ENCODE measurements at regions not wholly inside any gene's neighbourhood (a gene's known extent, or its start where the extent isn't known, plus 50 kb on each side); places are given as distances from the start of the nearest gene placed in this dataset.

DNA sequence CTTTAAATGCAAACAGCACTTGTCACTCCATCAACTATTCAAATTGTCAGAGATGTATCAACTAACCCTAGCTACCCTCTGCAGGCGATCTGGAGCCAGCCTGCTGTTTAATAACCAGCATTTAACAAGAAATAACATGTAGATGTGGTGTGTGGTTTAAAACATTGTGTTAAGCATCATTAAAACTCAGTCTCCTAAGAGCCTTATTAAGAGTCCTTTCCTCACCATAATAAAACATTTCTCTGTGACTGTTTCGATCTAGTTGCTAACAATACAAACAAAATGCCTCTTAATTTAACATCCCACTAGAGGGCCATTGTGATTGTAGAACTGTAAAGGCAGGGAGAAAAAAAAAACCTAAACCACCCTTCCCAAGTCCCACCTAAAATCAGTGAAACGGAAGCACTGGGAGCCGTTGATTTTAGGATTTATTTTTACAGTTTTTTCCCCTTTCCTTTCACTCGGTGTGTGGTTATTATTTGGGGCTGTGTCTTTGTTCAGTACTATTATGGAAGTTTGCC lies 708.6 kb downstream of the C4orf33 start:
- TF ChIP-seq, protein P1, sequence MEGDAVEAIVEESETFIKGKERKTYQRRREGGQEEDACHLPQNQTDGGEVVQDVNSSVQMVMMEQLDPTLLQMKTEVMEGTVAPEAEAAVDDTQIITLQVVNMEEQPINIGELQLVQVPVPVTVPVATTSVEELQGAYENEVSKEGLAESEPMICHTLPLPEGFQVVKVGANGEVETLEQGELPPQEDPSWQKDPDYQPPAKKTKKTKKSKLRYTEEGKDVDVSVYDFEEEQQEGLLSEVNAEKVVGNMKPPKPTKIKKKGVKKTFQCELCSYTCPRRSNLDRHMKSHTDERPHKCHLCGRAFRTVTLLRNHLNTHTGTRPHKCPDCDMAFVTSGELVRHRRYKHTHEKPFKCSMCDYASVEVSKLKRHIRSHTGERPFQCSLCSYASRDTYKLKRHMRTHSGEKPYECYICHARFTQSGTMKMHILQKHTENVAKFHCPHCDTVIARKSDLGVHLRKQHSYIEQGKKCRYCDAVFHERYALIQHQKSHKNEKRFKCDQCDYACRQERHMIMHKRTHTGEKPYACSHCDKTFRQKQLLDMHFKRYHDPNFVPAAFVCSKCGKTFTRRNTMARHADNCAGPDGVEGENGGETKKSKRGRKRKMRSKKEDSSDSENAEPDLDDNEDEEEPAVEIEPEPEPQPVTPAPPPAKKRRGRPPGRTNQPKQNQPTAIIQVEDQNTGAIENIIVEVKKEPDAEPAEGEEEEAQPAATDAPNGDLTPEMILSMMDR (conservative IDR thresholded peaks at IDR 0.05 in 1 of 2, IDR thresholded peaks at IDR 0.05 in 1 of 2; ENCODE audit: low read depth in 1 of 2, low read length in 2 of 2), result no peak
- no peak for TF ChIP-seq EZH2 (IDR thresholded peaks at IDR 0.05; ENCODE audit: low read length, missing control alignments)
- no peaks in the 10 kb centered on the region for H3K79me2 ChIP-seq (ENCODE audit: control insufficient read depth, insufficient read depth, low read length)
- H2AFZ ChIP-seq (ENCODE audit: low read length), result no peak overlapping the region
- H3K27me3 ChIP-seq (ENCODE audit: control insufficient read depth, insufficient read depth, low read length), result no peaks in the 10 kb centered on the region
- H3K9ac ChIP-seq (ENCODE audit: insufficient read depth, low read length), result no peak overlapping the region
- H4K20me1 ChIP-seq (ENCODE audit: control insufficient read depth, extremely low read depth, insufficient read depth, low read length), result no peaks in the 10 kb centered on the region
- no peak overlapping the region for H3K4me2 ChIP-seq (ENCODE audit: extremely low read depth, insufficient read depth, low read length)
- no peak for DNase-seq (ENCODE audit: low read depth in 2 of 2)
- no peak overlapping the region for H3K4me3 ChIP-seq (replicated peaks in 1 of 4; ENCODE audit: control extremely low read depth in 1 of 4, insufficient read depth in 1 of 4, low read depth in 3 of 4, low read length in 4 of 4)
- H3K4me1 ChIP-seq (ENCODE audit: control insufficient read depth, extremely low read depth, insufficient read depth, low read length), result no peaks in the 10 kb centered on the region
- no peaks in the 10 kb centered on the region for H3K36me3 ChIP-seq (ENCODE audit: control insufficient read depth, insufficient read depth, low read length)
- no peaks in the 10 kb centered on the region for H3K9me3 ChIP-seq (ENCODE audit: control insufficient read depth, insufficient read depth, low read depth, low read length)
- no peak overlapping the region for H3K27ac ChIP-seq (ENCODE audit: insufficient read depth, low read length)

DNA sequence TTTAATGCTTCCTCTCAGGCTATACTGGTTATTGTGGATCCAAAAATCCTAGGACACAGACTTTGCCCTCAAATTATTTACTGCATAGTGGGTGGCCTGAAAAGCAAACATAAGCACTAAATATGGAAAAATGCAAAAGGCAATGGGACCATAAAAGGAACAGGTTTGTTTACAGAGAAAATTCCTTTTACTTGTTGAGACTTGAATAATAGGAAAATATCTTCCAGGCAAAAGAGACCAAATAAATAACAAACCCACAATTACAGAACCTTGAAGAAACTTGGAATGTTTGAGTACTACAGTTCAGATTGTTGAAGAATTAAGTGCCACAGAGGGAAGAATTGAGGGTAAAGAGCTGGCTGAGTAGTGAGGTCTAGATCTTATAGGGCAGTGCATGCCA lies 711.0 kb downstream of the C4orf33 start:
- no peak for TF ChIP-seq EZH2 (IDR thresholded peaks at IDR 0.05; ENCODE audit: low read length, missing control alignments)
- TF ChIP-seq, protein P1 (conservative IDR thresholded peaks at IDR 0.05 in 1 of 2, IDR thresholded peaks at IDR 0.05 in 1 of 2; ENCODE audit: low read depth in 1 of 2, low read length in 2 of 2), result no peak
- Histone ChIP-seq H2AFZ (ENCODE audit: low read length) (no peak overlapping the region), H3K4me2 (ENCODE audit: extremely low read depth, insufficient read depth, low read length) (no peak overlapping the region), H3K4me3 (replicated peaks in 1 of 4; ENCODE audit: control extremely low read depth in 1 of 4, insufficient read depth in 1 of 4, low read depth in 3 of 4, low read length in 4 of 4) (no peak overlapping the region), H4K20me1 (ENCODE audit: control insufficient read depth, extremely low read depth, insufficient read depth, low read length) (no peaks in the 10 kb centered on the region), H3K4me1 (ENCODE audit: control insufficient read depth, extremely low read depth, insufficient read depth, low read length) (no peaks in the 10 kb centered on the region), H3K9ac (ENCODE audit: insufficient read depth, low read length) (no peak overlapping the region), H3K9me3 (ENCODE audit: control insufficient read depth, insufficient read depth, low read depth, low read length) (no peaks in the 10 kb centered on the region), H3K36me3 (ENCODE audit: control insufficient read depth, insufficient read depth, low read length) (no peaks in the 10 kb centered on the region), H3K27me3 (ENCODE audit: control insufficient read depth, insufficient read depth, low read length) (no peaks in the 10 kb centered on the region), H3K79me2 (ENCODE audit: control insufficient read depth, insufficient read depth, low read length) (no peaks in the 10 kb centered on the region), H3K27ac (ENCODE audit: insufficient read depth, low read length) (no peak overlapping the region)
- DNase-seq (ENCODE audit: low read depth in 2 of 2), result no peak

DNA sequence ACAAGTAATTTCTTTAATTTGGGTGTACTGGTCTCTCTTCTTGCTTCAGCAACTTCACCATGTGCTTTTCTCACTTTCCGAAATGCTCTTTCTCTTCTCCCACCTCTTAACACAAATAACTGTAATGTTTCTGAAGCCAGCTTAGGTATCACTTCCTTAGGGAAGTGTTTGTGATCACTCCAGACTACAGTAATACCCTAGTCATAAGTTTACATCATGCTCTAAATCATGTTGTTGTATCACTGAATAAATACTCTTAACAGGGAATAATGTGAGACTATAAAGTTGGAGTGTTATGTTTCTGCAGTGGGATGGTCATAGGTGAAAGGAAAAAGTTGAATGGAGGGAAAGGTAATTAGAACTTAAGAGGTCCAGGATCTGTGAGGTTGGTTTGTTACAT lies 712.3 kb downstream of the C4orf33 start:
- H3K27ac ChIP-seq (ENCODE audit: insufficient read depth, low read length), result no peak overlapping the region
- no peak overlapping the region for H3K9ac ChIP-seq (ENCODE audit: insufficient read depth, low read length)
- H3K4me3 ChIP-seq (replicated peaks in 1 of 4; ENCODE audit: control extremely low read depth in 1 of 4, insufficient read depth in 1 of 4, low read depth in 3 of 4, low read length in 4 of 4), result no peak overlapping the region
- H2AFZ ChIP-seq (ENCODE audit: low read length), result no peak overlapping the region
- no peak for DNase-seq (ENCODE audit: low read depth in 2 of 2)
- no peaks in the 10 kb centered on the region for H4K20me1 ChIP-seq (ENCODE audit: control insufficient read depth, extremely low read depth, insufficient read depth, low read length)
- no peaks in the 10 kb centered on the region for H3K9me3 ChIP-seq (ENCODE audit: control insufficient read depth, insufficient read depth, low read depth, low read length)
- no peaks in the 10 kb centered on the region for H3K27me3 ChIP-seq (ENCODE audit: control insufficient read depth, insufficient read depth, low read length)
- H3K4me1 ChIP-seq (ENCODE audit: control insufficient read depth, extremely low read depth, insufficient read depth, low read length), result no peaks in the 10 kb centered on the region
- no peak overlapping the region for H3K4me2 ChIP-seq (ENCODE audit: extremely low read depth, insufficient read depth, low read length)
- no peaks in the 10 kb centered on the region for H3K36me3 ChIP-seq (ENCODE audit: control insufficient read depth, insufficient read depth, low read length)
- TF ChIP-seq, protein P1 (conservative IDR thresholded peaks at IDR 0.05 in 1 of 2, IDR thresholded peaks at IDR 0.05 in 1 of 2; ENCODE audit: low read depth in 1 of 2, low read length in 2 of 2), result no peak
- TF ChIP-seq EZH2 (IDR thresholded peaks at IDR 0.05; ENCODE audit: low read length, missing control alignments), result no peak
- no peaks in the 10 kb centered on the region for H3K79me2 ChIP-seq (ENCODE audit: control insufficient read depth, insufficient read depth, low read length)

All from fibroblast of lung (primary cell).